ENCODE measurements at regions not wholly inside any gene's neighbourhood (a gene's known extent, or its start where the extent isn't known, plus 50 kb on each side); places are given as distances from the start of the nearest gene placed in this dataset.

GRCh38 chr18:55857409-55857808 lies 269.4 kb upstream of the TCF4 start:
- H3K4me3 Mint-ChIP-seq: no peak overlapping the region
- no peak overlapping the region for H3K27ac Mint-ChIP-seq
- DNase-seq (no peak), ATAC-seq (no peak)
- H3K27me3 Mint-ChIP-seq: no peaks in the 10 kb centered on the region
- H3K4me1 Mint-ChIP-seq: no peaks in the 10 kb centered on the region
- peaks cover 8% of the 10 kb centered on the region for H3K9me3 Mint-ChIP-seq (ENCODE audit: low read depth)
- H3K36me3 Mint-ChIP-seq: no peaks in the 10 kb centered on the region
- CTCF ChIA-PET: no interaction called here

DNA sequence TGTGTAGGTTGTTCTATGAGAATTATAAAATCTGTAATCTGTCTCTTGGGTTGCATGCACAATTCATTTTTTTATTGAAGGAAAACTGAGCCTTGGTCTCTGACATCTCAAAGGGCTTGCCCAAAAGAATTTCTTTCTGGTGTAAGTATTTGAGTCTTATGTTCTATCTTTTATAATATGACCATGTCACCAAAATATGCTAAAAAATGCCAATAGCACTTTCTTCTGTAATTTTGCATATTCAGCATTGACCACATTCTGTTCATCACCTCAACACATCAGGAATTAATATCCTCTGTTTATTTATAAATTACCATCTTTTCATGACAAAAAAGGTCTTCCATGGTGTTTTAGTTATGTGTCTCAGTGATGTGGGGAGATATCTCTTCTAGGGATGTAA lies 268.7 kb upstream of the TCF4 start:
- Mint-ChIP-seq H3K27ac (no peak overlapping the region), H3K4me3 (no peak overlapping the region), H3K4me1 (no peaks in the 10 kb centered on the region), H3K36me3 (no peaks in the 10 kb centered on the region), H3K27me3 (no peaks in the 10 kb centered on the region), H3K9me3 (ENCODE audit: low read depth) (peaks cover 11% of the 10 kb centered on the region)
- DNase-seq (no peak), ATAC-seq (no peak)
- CTCF ChIA-PET: no interaction called here

GRCh38 chr18:55856229-55856628 lies 268.2 kb upstream of the TCF4 start:
- DNase-seq (no peak), ATAC-seq (no peak)
- Mint-ChIP-seq H3K27me3 (no peaks in the 10 kb centered on the region), H3K36me3 (no peaks in the 10 kb centered on the region), H3K4me3 (no peak overlapping the region), H3K9me3 (ENCODE audit: low read depth) (peaks cover 11% of the 10 kb centered on the region), H3K4me1 (no peaks in the 10 kb centered on the region), H3K27ac (no peak overlapping the region)
- CTCF ChIA-PET: no interaction called here

DNA sequence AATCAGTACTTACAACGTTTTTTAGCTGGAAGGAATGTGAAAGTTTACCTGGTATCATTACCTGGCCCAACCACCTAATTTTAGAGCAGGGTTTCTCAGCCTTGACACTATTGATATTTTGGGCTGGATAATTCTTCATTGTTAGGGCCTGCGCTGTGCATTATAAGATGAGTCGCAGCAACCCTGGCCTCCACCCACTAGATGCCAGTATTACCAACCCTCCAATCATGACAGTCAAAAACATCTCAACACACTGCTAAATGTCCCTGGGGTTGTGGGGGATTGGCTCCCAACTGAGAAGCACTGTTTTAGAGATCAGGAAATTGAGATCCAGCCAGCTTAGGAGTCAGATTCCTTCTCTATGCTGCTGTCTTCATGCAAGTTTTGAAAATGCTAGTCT lies 265.3 kb upstream of the TCF4 start:
- CTCF ChIA-PET: no interaction called here
- DNase-seq (no peak), ATAC-seq (no peak)
- H3K4me3 Mint-ChIP-seq: no peak overlapping the region
- no peaks in the 10 kb centered on the region for H3K36me3 Mint-ChIP-seq
- no peak overlapping the region for H3K27ac Mint-ChIP-seq
- peaks cover 13% of the 10 kb centered on the region for H3K9me3 Mint-ChIP-seq (ENCODE audit: low read depth)
- H3K4me1 Mint-ChIP-seq: no peaks in the 10 kb centered on the region
- H3K27me3 Mint-ChIP-seq: no peaks in the 10 kb centered on the region

- Mint-ChIP-seq H3K27me3 (no peaks in the 10 kb centered on the region), H3K4me3 (no peak overlapping the region), H3K9me3 (ENCODE audit: low read depth) (peaks cover 16% of the 10 kb centered on the region), H3K36me3 (no peaks in the 10 kb centered on the region), H3K4me1 (no peaks in the 10 kb centered on the region), H3K27ac (no peak overlapping the region)
- CTCF ChIA-PET: no interaction called here
- no peak for ATAC-seq
- no peak for DNase-seq
Observed at GRCh38 chr18:55850904-55851303, 262.9 kb upstream of the TCF4 start.

DNA sequence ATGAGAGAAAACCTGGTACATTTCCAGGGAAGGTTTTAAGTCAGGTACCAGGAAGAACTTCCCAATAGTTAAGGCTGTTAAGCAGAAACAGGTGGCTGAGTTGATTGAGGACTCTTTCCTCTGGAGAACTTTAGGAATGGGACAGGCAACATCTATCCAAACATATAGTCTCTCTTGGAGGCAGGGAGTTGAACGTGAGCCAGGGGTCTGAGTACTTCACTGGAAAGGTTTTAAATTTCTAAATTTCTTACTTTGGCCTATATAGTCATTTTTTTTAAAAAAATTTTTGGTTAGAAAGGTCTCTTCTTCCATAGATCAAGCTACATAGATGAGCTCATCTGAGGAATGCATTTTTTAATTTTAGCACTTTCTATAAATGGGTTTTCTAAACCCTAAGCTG lies 261.4 kb upstream of the TCF4 start:
- Mint-ChIP-seq H3K27me3 (no peaks in the 10 kb centered on the region), H3K27ac (no peak overlapping the region), H3K9me3 (ENCODE audit: low read depth) (peaks cover 14% of the 10 kb centered on the region), H3K4me1 (no peaks in the 10 kb centered on the region), H3K4me3 (no peak overlapping the region), H3K36me3 (no peaks in the 10 kb centered on the region)
- DNase-seq (no peak), ATAC-seq (no peak)
- CTCF ChIA-PET: no interaction called here

GRCh38 chr18:55847960-55848359 lies 260.0 kb upstream of the TCF4 start:
- ATAC-seq (no peak), DNase-seq (no peak)
- Mint-ChIP-seq H3K4me1 (no peaks in the 10 kb centered on the region), H3K9me3 (ENCODE audit: low read depth) (peaks cover 14% of the 10 kb centered on the region), H3K36me3 (no peaks in the 10 kb centered on the region), H3K27me3 (no peaks in the 10 kb centered on the region), H3K27ac (no peak overlapping the region), H3K4me3 (no peak overlapping the region)
- CTCF ChIA-PET: no interaction called here

GRCh38 chr18:55845221-55845620 lies 257.2 kb upstream of the TCF4 start:
- Mint-ChIP-seq H3K9me3 (ENCODE audit: low read depth) (peaks cover 11% of the 10 kb centered on the region), H3K4me1 (no peaks in the 10 kb centered on the region), H3K27ac (no peak overlapping the region), H3K36me3 (no peaks in the 10 kb centered on the region), H3K4me3 (no peak overlapping the region), H3K27me3 (no peaks in the 10 kb centered on the region)
- ATAC-seq (no peak), DNase-seq (no peak)
- CTCF ChIA-PET: no interaction called here

- CTCF ChIA-PET: no interaction called here
- Mint-ChIP-seq H3K4me3 (no peak overlapping the region), H3K4me1 (no peaks in the 10 kb centered on the region), H3K27ac (no peak overlapping the region), H3K36me3 (no peaks in the 10 kb centered on the region), H3K9me3 (ENCODE audit: low read depth) (peaks cover 11% of the 10 kb centered on the region), H3K27me3 (no peaks in the 10 kb centered on the region)
- ATAC-seq (no peak), DNase-seq (no peak)
Observed at GRCh38 chr18:55844382-55844781, 256.4 kb upstream of the TCF4 start.

GRCh38 chr18:55841314-55841713 lies 253.3 kb upstream of the TCF4 start:
- DNase-seq (no peak), ATAC-seq (no peak)
- Mint-ChIP-seq H3K27ac (no peak overlapping the region), H3K4me1 (no peaks in the 10 kb centered on the region), H3K36me3 (no peaks in the 10 kb centered on the region), H3K9me3 (ENCODE audit: low read depth) (peaks cover 19% of the 10 kb centered on the region), H3K4me3 (no peak overlapping the region), H3K27me3 (no peaks in the 10 kb centered on the region)
- CTCF ChIA-PET: no interaction called here

DNA sequence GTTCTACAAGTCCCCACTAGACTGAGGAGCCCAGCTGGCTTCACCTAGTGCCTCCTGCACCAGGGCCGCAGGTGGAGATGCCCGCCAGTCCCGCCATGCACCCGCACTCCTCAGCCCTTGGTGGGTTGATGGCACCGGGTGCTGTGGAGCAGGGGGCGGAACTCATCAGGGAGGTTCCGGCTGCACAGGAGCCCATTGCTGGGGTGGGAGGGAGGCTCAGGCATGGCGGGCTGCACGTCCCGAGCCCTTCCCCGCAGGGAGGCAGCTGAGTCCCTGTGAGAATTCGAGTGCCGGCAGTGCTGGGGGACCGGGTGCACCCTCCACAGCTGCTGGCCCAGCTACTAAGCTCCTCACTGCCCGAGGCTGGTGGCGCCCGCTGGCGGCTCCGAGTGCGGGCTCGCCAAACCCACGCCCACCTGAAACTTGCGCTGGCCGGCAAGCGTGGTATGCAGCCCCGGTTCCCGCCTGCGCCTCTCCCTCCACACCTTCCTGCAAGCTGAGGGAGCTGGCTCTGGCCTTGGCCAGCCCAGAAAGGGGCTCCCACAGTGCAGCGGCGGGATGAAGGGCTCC lies 252.7 kb upstream of the TCF4 start:
- Mint-ChIP-seq H3K27ac (no peak overlapping the region), H3K9me3 (ENCODE audit: low read depth) (peaks cover 19% of the 10 kb centered on the region), H3K4me3 (no peak overlapping the region), H3K36me3 (no peaks in the 10 kb centered on the region), H3K4me1 (no peaks in the 10 kb centered on the region), H3K27me3 (no peaks in the 10 kb centered on the region)
- ATAC-seq: no peak
- CTCF ChIA-PET: no interaction called here
- DNase-seq: no peak

- ATAC-seq: no peak
- peaks cover 19% of the 10 kb centered on the region for H3K9me3 Mint-ChIP-seq (ENCODE audit: low read depth)
- no peaks in the 10 kb centered on the region for H3K36me3 Mint-ChIP-seq
- CTCF ChIA-PET: no interaction called here
- no peaks in the 10 kb centered on the region for H3K27me3 Mint-ChIP-seq
- H3K4me3 Mint-ChIP-seq: no peak overlapping the region
- no peak for DNase-seq
- H3K27ac Mint-ChIP-seq: no peak overlapping the region
- no peaks in the 10 kb centered on the region for H3K4me1 Mint-ChIP-seq
Observed at GRCh38 chr18:55839343-55839742, 251.4 kb upstream of the TCF4 start.

DNA sequence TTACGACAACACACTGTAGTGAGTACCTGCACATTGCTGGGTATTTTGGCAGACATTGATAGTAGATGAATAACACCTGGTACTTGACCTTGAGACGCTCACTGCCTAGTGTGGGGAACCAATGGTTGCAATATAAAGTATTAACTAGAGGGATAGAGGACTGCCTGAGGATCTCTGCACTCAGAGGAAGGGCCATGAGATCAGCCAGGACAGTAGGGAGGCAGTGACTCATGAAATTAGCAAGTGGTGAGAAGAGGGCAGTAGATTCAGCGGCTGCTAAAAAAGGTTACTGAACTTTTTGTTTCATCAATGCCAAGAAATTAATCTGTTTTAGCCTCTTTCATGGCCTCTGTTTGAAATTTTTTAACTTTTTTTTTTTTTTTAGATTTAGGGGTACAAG lies 250.8 kb upstream of the TCF4 start:
- Mint-ChIP-seq H3K4me1 (no peaks in the 10 kb centered on the region), H3K27ac (no peak overlapping the region), H3K36me3 (no peaks in the 10 kb centered on the region), H3K27me3 (no peaks in the 10 kb centered on the region), H3K4me3 (no peak overlapping the region), H3K9me3 (ENCODE audit: low read depth) (peaks cover 19% of the 10 kb centered on the region)
- no peak for ATAC-seq
- CTCF ChIA-PET: no interaction called here
- DNase-seq: no peak

- Mint-ChIP-seq H3K4me1 (no peaks in the 10 kb centered on the region), H3K27ac (no peak overlapping the region)
Observed at GRCh38 chr18:55838319-55838718, 250.3 kb upstream of the TCF4 start.

DNA sequence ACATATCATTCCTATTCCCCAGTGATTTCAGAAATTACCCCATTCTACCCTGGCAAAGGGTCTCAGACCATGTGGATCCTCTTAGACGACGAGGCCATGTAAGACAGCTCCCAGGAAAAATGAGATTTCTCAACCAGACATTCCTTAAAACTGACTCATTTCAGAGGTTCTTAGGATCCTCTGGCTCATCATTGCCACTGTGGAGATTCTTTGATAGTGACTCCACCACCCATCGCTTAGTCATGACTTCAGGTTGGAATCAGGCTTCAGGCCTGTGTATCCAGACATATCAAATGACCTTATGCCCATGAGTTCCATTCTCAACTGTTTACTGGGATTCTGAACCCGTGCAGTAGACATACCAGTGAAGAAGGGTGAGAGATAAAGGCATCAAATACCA lies 245.6 kb upstream of the TCF4 start:
- H3K36me3 Mint-ChIP-seq: no peaks in the 10 kb centered on the region
- DNase-seq: no peak
- peaks cover 13% of the 10 kb centered on the region for H3K9me3 Mint-ChIP-seq (ENCODE audit: low read depth)
- CTCF ChIA-PET: interaction anchor here (0.9 kb wide), 1 partner anchor 10 kb away, joined by 3 read pairs; no protein-coding TSS in a partner anchor
- H3K27me3 Mint-ChIP-seq: no peaks in the 10 kb centered on the region
- ATAC-seq: no peak
- no peaks in the 10 kb centered on the region for H3K4me1 Mint-ChIP-seq
- no peak overlapping the region for H3K27ac Mint-ChIP-seq
- no peak overlapping the region for H3K4me3 Mint-ChIP-seq

More at GRCh38 chr18:55838319-55838718, 250.3 kb upstream of the TCF4 start:
- H3K36me3 Mint-ChIP-seq: no peaks in the 10 kb centered on the region
- no peak overlapping the region for H3K4me3 Mint-ChIP-seq
- peaks cover 24% of the 10 kb centered on the region for H3K9me3 Mint-ChIP-seq (ENCODE audit: low read depth)
- ATAC-seq (no peak), DNase-seq (no peak)
- CTCF ChIA-PET: interaction anchor here (0.6 kb wide), 1 partner anchor 640 kb away, joined by 3 read pairs; no protein-coding TSS in a partner anchor
- H3K27me3 Mint-ChIP-seq: no peaks in the 10 kb centered on the region
